Esophagus squamous epithelium (tissue), 5 donors: ENCODE measurements at regions not wholly inside any gene's neighbourhood (a gene's known extent, or its start where the extent isn't known, plus 50 kb on each side); places are given as distances from the start of the nearest gene placed in this dataset.

Experiments
- DNase-seq: peaks from one replicate; lab custom pipeline; 2025; lab: John Stamatoyannopoulos, UW
- H3K27ac ChIP-seq, 4 donors: fragments of 200-600 bp; sonication (generic); one replicate each; pipeline ENCODE4 v1.5.1; 2016 to 2019; ENCODE audit warnings: mild to moderate bottlenecking in 1 of 4
- H3K27me3 ChIP-seq, 4 donors: fragments of 200-600 bp; sonication (generic); 1 replicate in 3 of 4; 2 replicates in 1 of 4; pipeline versions ENCODE4 v1.5.1 to v1.6.0; 2017 to 2021; ENCODE audit warnings: antibody characterized with exemption in 1 of 4
- H3K36me3 ChIP-seq, 3 donors: fragments of 200-600 bp; sonication (generic); one replicate each; pipeline ENCODE4 v1.5.1; 2016 to 2019
- H3K4me1 ChIP-seq, 3 donors: fragments of 200-600 bp; sonication (generic); one replicate each; pipeline ENCODE4 v1.5.1; 2017 to 2019
- H3K4me3 ChIP-seq, 4 donors: fragments of 200-600 bp; sonication (generic); 1 replicate in 3 of 4; 2 replicates in 1 of 4; pipeline ENCODE4 v1.5.1; 2016 to 2019; ENCODE audit warnings: mild to moderate bottlenecking in 2 of 4, moderate library complexity in 1 of 4
- H3K9me3 ChIP-seq, 3 donors: fragments of 200-600 bp; sonication (generic); one replicate each; pipeline ENCODE4 v1.5.1; 2016 to 2019
- POLR2A ChIP-seq, 4 donors: fragments of 450-650 bp; IDR thresholded peaks; one replicate each; pipeline ENCODE4 v1.6.1; 2017; ENCODE audit warnings: antibody characterized with exemption in 4 of 4, mild to moderate bottlenecking in 4 of 4, moderate library complexity in 3 of 4
- WGBS, 2 donors: methylation state at CpG; one replicate each; pipeline ENCODE4 v1.1.5; 2018; 5-methylcytosine and 5-hydroxymethylcytosine counted together
- intact Hi-C: fragments of 100-400 bp; cut with DNase I; formaldehyde crosslinking; loops from one replicate; pipeline ENCODE4 v1.15.0; 2022
- TF ChIP-seq, protein P1 (sequence below), 6 experiments: fragments of 450-650 bp in 4 of 6; fragments of 200-600 bp in 2 of 6; sonication (generic) in 2 of 6; IDR thresholded peaks; one replicate each; pipeline ENCODE4 v1.5.1; 2016 to 2019; ENCODE audit warnings: antibody characterized with exemption in 6 of 6, mild to moderate bottlenecking in 4 of 6, moderate library complexity in 4 of 6
- donor health status: DM: yes; HTN: yes; CAD: no.

DNA sequence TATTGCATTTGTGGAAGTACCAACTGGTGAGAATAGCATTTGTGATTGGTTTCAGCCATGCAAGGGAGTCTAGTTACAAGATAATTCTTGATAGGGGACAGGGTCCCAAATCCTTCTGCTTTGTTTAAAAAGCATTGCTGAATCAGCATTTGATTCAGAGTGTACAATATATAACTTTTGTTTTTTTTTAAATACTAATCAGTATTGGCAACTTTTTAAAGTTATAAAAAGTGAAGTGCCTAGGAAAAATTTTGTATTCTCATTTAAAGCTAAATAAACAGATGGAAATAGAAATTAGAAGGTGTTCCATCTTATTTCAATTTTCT is 75.4 kb upstream of the SLC25A26 start:
- no peaks in the 10 kb centered on the region for H3K36me3 ChIP-seq

DNA sequence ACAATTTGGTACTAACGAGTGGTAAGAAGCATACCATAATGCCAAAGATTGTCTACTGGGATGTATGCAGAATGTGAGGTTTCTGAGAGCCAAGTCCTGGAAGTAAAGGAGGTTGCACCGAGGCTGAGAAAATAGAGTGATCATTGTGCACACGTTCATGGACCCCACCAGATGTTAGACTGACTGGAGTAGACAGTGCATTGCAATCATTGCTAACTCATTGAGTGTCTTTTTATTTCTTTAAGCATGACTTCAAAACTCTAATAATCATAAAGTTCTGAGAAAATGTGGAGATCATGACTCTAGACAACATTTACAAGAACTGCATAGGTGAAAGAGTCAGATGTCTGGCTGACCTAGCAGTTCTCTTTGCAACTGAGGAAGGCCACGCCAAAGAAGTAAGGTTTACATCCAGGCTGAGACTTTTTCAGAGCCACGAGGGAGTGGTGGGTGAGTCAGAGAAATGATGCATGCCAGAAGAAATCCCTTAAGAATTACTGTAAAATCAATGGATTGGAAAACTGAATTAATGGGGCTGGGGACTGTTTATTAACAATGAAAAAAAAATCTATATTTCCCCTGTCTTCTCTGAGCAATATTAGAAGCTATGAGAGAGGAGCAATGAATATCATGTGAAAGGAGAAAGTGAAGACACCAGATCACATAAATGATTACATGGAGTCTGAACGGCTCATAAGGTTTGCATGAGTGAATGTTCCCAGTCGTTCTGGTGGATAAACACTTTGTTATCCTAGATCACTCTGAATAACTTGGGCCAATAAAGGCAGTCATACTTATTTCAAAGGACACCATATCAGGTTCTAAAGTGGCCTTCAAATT is 76.0 kb upstream of the SLC25A26 start:
- intact Hi-C loops = no loop called here
- 58% methylated on average over 7 of the region's 7 CpGs for WGBS, 2 donors
- H3K27ac ChIP-seq = no peak overlapping the region
- no peaks in the 10 kb centered on the region for H3K36me3 ChIP-seq
- H3K4me1 ChIP-seq = no peaks in the 10 kb centered on the region
- H3K27me3 ChIP-seq = no peaks in the 10 kb centered on the region
- no peak for DNase-seq
- no peak overlapping the region for H3K4me3 ChIP-seq
- TF ChIP-seq, protein P1, sequence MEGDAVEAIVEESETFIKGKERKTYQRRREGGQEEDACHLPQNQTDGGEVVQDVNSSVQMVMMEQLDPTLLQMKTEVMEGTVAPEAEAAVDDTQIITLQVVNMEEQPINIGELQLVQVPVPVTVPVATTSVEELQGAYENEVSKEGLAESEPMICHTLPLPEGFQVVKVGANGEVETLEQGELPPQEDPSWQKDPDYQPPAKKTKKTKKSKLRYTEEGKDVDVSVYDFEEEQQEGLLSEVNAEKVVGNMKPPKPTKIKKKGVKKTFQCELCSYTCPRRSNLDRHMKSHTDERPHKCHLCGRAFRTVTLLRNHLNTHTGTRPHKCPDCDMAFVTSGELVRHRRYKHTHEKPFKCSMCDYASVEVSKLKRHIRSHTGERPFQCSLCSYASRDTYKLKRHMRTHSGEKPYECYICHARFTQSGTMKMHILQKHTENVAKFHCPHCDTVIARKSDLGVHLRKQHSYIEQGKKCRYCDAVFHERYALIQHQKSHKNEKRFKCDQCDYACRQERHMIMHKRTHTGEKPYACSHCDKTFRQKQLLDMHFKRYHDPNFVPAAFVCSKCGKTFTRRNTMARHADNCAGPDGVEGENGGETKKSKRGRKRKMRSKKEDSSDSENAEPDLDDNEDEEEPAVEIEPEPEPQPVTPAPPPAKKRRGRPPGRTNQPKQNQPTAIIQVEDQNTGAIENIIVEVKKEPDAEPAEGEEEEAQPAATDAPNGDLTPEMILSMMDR (IDR thresholded peaks at IDR 0.05) = no peak
- TF ChIP-seq POLR2A (IDR thresholded peaks at IDR 0.05) = no peak
- no peaks in the 10 kb centered on the region for H3K9me3 ChIP-seq

More for the DNA sequence above, 75.4 kb upstream of the SLC25A26 start:
- TF ChIP-seq, protein P1 (IDR thresholded peaks at IDR 0.05) = no peak
- no peak for TF ChIP-seq POLR2A (IDR thresholded peaks at IDR 0.05)
- H3K27ac ChIP-seq = no peak overlapping the region
- no peak overlapping the region for H3K4me3 ChIP-seq
- H3K27me3 ChIP-seq = no peaks in the 10 kb centered on the region
- H3K4me1 ChIP-seq = no peaks in the 10 kb centered on the region
- no peak for DNase-seq
- H3K9me3 ChIP-seq = no peaks in the 10 kb centered on the region
- intact Hi-C loops = no loop called here

DNA sequence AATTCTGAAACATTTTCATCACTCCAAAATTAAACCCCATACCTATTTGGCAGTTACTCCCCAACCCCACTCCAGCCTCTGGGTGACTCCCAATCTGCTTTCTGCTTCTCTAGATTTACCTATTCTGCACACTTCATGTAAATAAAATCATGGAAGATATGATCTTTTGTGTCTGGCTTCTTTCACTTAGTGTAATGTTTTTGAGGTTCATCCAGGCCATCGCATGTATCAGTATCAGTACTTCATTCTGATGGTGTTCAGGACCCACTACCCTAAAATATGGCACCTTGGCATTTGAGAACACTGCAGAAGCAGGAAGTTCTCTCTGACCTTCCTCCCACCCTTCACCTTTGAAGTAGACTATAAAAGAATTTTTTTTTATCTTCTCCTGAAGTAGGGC is 78.7 kb upstream of the SLC25A26 start:
- no peaks in the 10 kb centered on the region for H3K27me3 ChIP-seq
- H3K4me1 ChIP-seq = peaks cover 0 to 5% (median 0%) of the 10 kb centered on the region in 3 donors
- H3K27ac ChIP-seq = no peak overlapping the region
- H3K36me3 ChIP-seq = no peaks in the 10 kb centered on the region
- no peak for TF ChIP-seq POLR2A (IDR thresholded peaks at IDR 0.05)
- TF ChIP-seq, protein P1 (IDR thresholded peaks at IDR 0.05) = no peak
- DNase-seq = no peak
- H3K9me3 ChIP-seq = no peaks in the 10 kb centered on the region
- 100% methylated on average over 1 of the region's 1 CpG for WGBS, 2 donors
- intact Hi-C loops = no loop called here
- H3K4me3 ChIP-seq = no peak overlapping the region

DNA sequence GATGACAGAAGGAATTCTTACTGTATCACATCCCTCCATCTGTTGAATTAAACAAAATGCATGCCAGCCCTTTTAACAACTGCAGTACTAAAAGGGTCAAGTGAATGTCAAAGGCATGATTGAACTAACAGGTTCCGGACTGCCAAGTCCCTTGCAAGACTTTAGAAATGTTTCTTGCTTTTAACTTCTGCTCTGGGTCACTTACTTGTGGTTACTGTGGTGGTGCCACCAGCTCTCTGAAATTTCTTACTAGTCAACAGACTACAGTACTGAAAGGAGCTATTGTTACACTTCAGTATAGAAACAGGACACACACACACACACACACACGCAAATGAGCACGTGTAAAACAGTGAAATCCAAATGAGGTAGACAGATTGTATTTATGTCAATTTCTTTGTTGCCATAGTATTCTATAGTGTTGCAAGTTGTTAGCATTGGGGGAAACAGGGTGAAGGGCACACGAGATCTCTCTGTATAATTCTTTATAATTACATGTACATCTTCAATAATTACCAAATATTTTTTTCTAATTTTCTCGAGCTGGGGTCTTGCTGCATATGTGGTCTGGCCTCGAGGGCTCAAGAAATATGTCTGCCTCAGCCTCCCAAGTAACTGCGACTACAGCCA is 79.9 kb upstream of the SLC25A26 start:
- TF ChIP-seq POLR2A (IDR thresholded peaks at IDR 0.05) = no peak
- TF ChIP-seq, protein P1 (IDR thresholded peaks at IDR 0.05) = no peak
- intact Hi-C loops = no loop called here
- WGBS, 2 donors = 69 to 81% methylated on average over 7 of the region's 7 CpGs

DNA sequence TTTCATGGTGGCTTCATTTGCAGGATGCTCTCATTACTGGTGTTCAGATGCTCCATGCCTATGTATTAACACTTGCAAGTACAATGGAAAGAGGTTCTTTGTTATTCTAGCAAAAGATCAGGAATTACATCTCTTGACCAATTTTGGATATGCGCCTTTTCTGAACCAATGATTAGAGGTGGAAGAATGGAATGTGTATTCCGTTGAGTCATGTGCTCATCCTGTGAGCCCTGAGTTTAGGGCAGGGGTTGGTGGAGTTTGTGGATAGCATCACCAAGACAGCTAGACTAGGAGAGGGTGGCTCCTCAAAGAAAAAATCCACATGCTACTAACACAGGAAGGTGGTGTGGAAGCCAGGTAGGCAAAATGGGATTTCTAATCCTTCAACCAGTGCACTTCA is 80.7 kb upstream of the SLC25A26 start:
- 80 to 82% methylated on average over 2 of the region's 2 CpGs for WGBS, 2 donors
- Histone ChIP-seq H3K27ac (no peak overlapping the region), H3K36me3 (no peaks in the 10 kb centered on the region), H3K27me3 (no peaks in the 10 kb centered on the region), H3K4me1 (peaks cover 0 to 5% (median 0%) of the 10 kb centered on the region in 3 donors), H3K4me3 (no peak overlapping the region), H3K9me3 (no peaks in the 10 kb centered on the region)
- intact Hi-C loops = no loop called here
- no peak for DNase-seq
- no peak for TF ChIP-seq POLR2A (IDR thresholded peaks at IDR 0.05)
- TF ChIP-seq, protein P1 (IDR thresholded peaks at IDR 0.05) = no peak

More for the DNA sequence above, 79.9 kb upstream of the SLC25A26 start:
- no peak for DNase-seq
- Histone ChIP-seq H3K27ac (no peak overlapping the region), H3K4me3 (no peak overlapping the region), H3K4me1 (peaks cover 0 to 5% (median 0%) of the 10 kb centered on the region in 3 donors), H3K27me3 (no peaks in the 10 kb centered on the region), H3K36me3 (no peaks in the 10 kb centered on the region), H3K9me3 (no peaks in the 10 kb centered on the region)
